Neural progenitor cell (in vitro differentiated cells): ENCODE measurements at regions not wholly inside any gene's neighbourhood (a gene's known extent, or its start where the extent isn't known, plus 50 kb on each side); places are given as distances from the start of the nearest gene placed in this dataset.
"Not testable (repeated sequence)": the region's sequence is repeated elsewhere in the genome, so short reads cannot be mapped to it uniquely, and the experiment has no call there.

Experiments used
- DNase-seq: peaks from one replicate; pipeline ENCODE4 v3.0.0-alpha.2; 2016; ENCODE audit warnings: low spot score
- H2AFZ ChIP-seq: fragments of 200-600 bp; sonication (generic); replicated peaks from 2 replicates; pipeline ENCODE4 v1.6.1; 2016; ENCODE audit warnings: antibody characterized with exemption
- H3F3A ChIP-seq: fragments of 200-600 bp; sonication (generic); 2 replicates; pipeline ENCODE4 v1.6.1; 2016; ENCODE audit warnings: antibody characterized with exemption, low read depth
- H3K27ac ChIP-seq: fragments of 200-600 bp; sonication (generic); 2 replicates; pipeline ENCODE4 v1.5.1; 2016; ENCODE audit warnings: mild to moderate bottlenecking
- H3K27me3 ChIP-seq: fragments of 200-600 bp; sonication (generic); 2 replicates; pipeline ENCODE4 v1.6.1; 2016; ENCODE audit warnings: mild to moderate bottlenecking, moderate library complexity
- H3K36me3 ChIP-seq: fragments of 200-600 bp; sonication (generic); 2 replicates; pipeline ENCODE4 v1.5.1; 2016
- H3K4me1 ChIP-seq: fragments of 200-600 bp; sonication (generic); 2 replicates; pipeline ENCODE4 v1.6.1; 2016; ENCODE audit warnings: mixed run types
- H3K4me2 ChIP-seq: fragments of 200-600 bp; sonication (generic); 2 replicates; pipeline ENCODE4 v1.6.1; 2016
- H3K4me3 ChIP-seq: fragments of 200-600 bp; sonication (generic); 2 replicates; pipeline ENCODE4 v1.5.1; 2016
- H3K79me2 ChIP-seq: fragments of 200-600 bp; sonication (generic); 2 replicates; pipeline ENCODE4 v1.6.1; 2016; ENCODE audit warnings: low read depth
- H3K9ac ChIP-seq: fragments of 200-600 bp; sonication (generic); 2 replicates; pipeline ENCODE4 v1.6.1; 2016
- H3K9me3 ChIP-seq: fragments of 200-600 bp; sonication (generic); 2 replicates; pipeline ENCODE4 v1.5.1; 2016; ENCODE audit warnings: low read depth
- H4K20me1 ChIP-seq: fragments of 200-600 bp; sonication (generic); 2 replicates; pipeline ENCODE4 v1.6.1; 2016; ENCODE audit warnings: low read depth
- H3K27ac Mint-ChIP-seq: 3 replicates; pipeline ENCODE4 v1.8.0; 2021; ENCODE audit warnings: mixed read lengths
- H3K27me3 Mint-ChIP-seq: 2 replicates; pipeline ENCODE4 v1.8.0; 2022; ENCODE audit warnings: low read depth, mild to moderate bottlenecking, inconsistent platforms, moderate library complexity, mixed read lengths; ENCODE audit not compliant: insufficient read depth
- H3K36me3 Mint-ChIP-seq: 3 replicates; pipeline ENCODE4 v1.8.0; 2021; ENCODE audit warnings: mixed read lengths
- H3K4me1 Mint-ChIP-seq: 3 replicates; pipeline ENCODE4 v1.8.0; 2021; ENCODE audit warnings: mixed read lengths
- H3K4me3 Mint-ChIP-seq: 3 replicates; pipeline ENCODE4 v1.8.0; 2021; ENCODE audit warnings: mild to moderate bottlenecking, moderate library complexity, mixed read lengths
- H3K9me3 Mint-ChIP-seq: 3 replicates; pipeline ENCODE4 v1.8.0; 2020; ENCODE audit warnings: mixed read lengths
- EZH2 ChIP-seq: fragments of 200-600 bp; sonication (generic); IDR thresholded peaks from 2 replicates; pipeline ENCODE4 v1.6.1; 2017; ENCODE audit warnings: antibody characterized with exemption, mild to moderate bottlenecking, moderate library complexity
- EZH2phosphoT487 ChIP-seq: fragments of 200-600 bp; sonication (generic); IDR thresholded peaks from 2 replicates; pipeline ENCODE4 v1.6.1; 2017; ENCODE audit warnings: antibody characterized with exemption
- TF ChIP-seq, protein P1 (sequence below): fragments of 200-600 bp; sonication (generic); IDR thresholded peaks from 2 replicates; pipeline ENCODE4 v1.5.1; 2017; ENCODE audit warnings: antibody characterized with exemption, mild to moderate bottlenecking

DNA sequence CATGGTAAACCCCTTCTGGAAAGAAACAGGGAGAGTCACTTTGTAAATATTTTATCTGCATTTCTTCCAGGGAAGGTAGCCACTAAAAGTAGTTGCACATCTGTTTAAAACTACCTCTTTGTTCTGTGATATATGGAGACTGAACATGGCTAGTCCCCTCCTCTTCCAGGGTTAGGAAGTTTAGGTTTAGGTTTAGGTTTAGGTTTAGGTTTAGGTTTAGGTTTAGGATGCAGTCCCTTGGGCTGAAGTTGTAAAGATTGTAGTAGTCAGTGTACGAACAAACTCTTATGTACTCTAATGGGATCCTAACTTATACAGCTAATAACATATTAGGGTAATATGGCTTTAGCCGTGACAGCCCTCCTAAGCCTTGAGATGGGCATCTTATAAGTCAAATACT, 880.2 kb upstream of the TMEFF2 start:
- H3K36me3 Mint-ChIP-seq, result peaks cover 3% of the 10 kb centered on the region
- H2AFZ ChIP-seq, result no peak overlapping the region
- H3K4me3 ChIP-seq, result no peak overlapping the region
- no peaks in the 10 kb centered on the region for H3K4me1 ChIP-seq
- DNase-seq, result no peak
- no peak for TF ChIP-seq EZH2phosphoT487
- H3K27ac Mint-ChIP-seq, result no peak overlapping the region
- H3K4me1 Mint-ChIP-seq, result no peaks in the 10 kb centered on the region
- H3K27ac ChIP-seq, result no peak overlapping the region
- no peaks in the 10 kb centered on the region for H3K9me3 ChIP-seq
- H3F3A ChIP-seq, result no peaks in the 10 kb centered on the region
- no peaks in the 10 kb centered on the region for H3K36me3 ChIP-seq
- H3K9ac ChIP-seq, result no peak overlapping the region
- no peak overlapping the region for H3K4me3 Mint-ChIP-seq
- H4K20me1 ChIP-seq, result no peaks in the 10 kb centered on the region
- peaks cover 8% of the 10 kb centered on the region for H3K9me3 Mint-ChIP-seq
- H3K79me2 ChIP-seq, result no peaks in the 10 kb centered on the region
- no peaks in the 10 kb centered on the region for H3K27me3 Mint-ChIP-seq
- no peak overlapping the region for H3K4me2 ChIP-seq
- H3K27me3 ChIP-seq, result no peaks in the 10 kb centered on the region

DNA sequence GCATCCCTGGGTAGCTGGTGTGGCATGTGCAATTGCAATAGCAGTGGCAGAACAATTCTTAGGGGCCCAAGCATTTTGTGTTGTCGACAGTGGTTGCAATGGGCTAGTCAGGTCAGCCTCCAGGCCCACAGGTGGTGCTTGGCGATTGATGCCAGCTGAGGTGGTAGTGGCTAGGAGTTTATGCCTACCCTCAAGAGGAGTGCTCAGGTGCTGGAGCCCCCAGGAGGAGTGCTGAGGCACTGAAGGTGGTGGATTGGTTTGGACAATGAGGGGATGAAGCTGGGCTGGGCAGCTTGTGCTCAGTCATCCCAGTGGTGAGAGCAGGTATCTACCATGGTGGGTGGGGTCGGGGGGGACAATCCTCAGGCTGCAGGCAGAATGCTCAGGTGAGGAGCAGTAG, 877.9 kb upstream of the TMEFF2 start:
- Mint-ChIP-seq H3K27me3 (no peaks in the 10 kb centered on the region), H3K4me1 (no peaks in the 10 kb centered on the region), H3K9me3 (peaks cover 10% of the 10 kb centered on the region), H3K36me3 (peaks cover 3% of the 10 kb centered on the region), H3K4me3 (no peak overlapping the region), H3K27ac (no peak overlapping the region)
- TF ChIP-seq EZH2 (no peak), EZH2phosphoT487 (no peak)
- TF ChIP-seq, protein P1, sequence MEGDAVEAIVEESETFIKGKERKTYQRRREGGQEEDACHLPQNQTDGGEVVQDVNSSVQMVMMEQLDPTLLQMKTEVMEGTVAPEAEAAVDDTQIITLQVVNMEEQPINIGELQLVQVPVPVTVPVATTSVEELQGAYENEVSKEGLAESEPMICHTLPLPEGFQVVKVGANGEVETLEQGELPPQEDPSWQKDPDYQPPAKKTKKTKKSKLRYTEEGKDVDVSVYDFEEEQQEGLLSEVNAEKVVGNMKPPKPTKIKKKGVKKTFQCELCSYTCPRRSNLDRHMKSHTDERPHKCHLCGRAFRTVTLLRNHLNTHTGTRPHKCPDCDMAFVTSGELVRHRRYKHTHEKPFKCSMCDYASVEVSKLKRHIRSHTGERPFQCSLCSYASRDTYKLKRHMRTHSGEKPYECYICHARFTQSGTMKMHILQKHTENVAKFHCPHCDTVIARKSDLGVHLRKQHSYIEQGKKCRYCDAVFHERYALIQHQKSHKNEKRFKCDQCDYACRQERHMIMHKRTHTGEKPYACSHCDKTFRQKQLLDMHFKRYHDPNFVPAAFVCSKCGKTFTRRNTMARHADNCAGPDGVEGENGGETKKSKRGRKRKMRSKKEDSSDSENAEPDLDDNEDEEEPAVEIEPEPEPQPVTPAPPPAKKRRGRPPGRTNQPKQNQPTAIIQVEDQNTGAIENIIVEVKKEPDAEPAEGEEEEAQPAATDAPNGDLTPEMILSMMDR, result no peak
- no peaks in the 10 kb centered on the region for H3K27me3 ChIP-seq
- H3K27ac ChIP-seq, result no peak overlapping the region
- no peaks in the 10 kb centered on the region for H3K4me1 ChIP-seq
- no peak overlapping the region for H3K9ac ChIP-seq
- no peaks in the 10 kb centered on the region for H3F3A ChIP-seq
- H2AFZ ChIP-seq, result no peak overlapping the region
- no peak overlapping the region for H3K4me3 ChIP-seq
- DNase-seq, result no peak
- no peak overlapping the region for H3K4me2 ChIP-seq
- no peaks in the 10 kb centered on the region for H3K36me3 ChIP-seq
- no peaks in the 10 kb centered on the region for H3K9me3 ChIP-seq
- no peaks in the 10 kb centered on the region for H3K79me2 ChIP-seq
- H4K20me1 ChIP-seq, result no peaks in the 10 kb centered on the region

DNA sequence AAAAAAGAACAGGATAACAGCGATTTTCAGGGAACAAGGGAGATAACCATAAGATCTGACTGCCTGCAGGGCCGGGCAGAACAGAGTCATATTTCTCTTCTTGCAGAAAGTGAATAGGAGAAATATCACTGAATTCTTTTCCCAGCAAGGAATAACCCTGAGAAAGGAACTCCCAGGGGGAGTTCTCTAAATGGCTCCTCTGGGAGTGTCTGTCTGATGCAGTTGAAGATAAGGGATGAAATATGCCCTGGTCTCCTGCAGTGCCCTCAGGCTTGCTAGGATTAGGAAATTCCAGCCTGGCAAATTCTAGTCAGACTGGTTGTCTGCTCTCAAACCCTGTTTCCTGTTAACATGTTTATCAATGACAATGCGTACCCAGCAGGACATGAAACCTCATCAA, 830.8 kb upstream of the TMEFF2 start:
- H3K4me1 Mint-ChIP-seq, H3K27ac ChIP-seq, H3K4me3 Mint-ChIP-seq, H3F3A ChIP-seq, H3K36me3 ChIP-seq, H3K27ac Mint-ChIP-seq, H4K20me1 ChIP-seq, H3K27me3 Mint-ChIP-seq, H2AFZ ChIP-seq, H3K36me3 Mint-ChIP-seq, DNase-seq, H3K4me1 ChIP-seq, H3K27me3 ChIP-seq, H3K4me2 ChIP-seq, H3K9ac ChIP-seq, H3K9me3 ChIP-seq, H3K79me2 ChIP-seq, H3K4me3 ChIP-seq: not testable (repeated sequence)
- peaks cover 28% of the 10 kb centered on the region for H3K9me3 Mint-ChIP-seq

DNA sequence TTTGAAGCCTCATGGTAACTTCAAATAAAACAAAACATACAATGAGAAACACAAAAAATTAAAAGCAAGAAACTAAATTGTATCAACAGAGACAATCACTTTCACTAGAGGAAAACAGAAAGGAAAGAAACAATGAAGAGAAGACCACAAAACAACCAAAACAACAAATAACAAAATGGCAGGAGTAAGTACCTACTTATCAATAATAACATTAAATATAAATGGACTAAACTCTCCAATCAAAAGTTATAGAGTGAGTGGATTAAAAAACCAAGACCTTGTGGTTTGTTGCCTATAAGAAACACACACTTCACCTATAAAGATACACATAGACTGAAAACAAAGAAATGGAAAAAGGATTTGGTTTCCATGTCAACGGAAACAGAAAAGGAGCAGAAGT, 830.1 kb upstream of the TMEFF2 start:
- Mint-ChIP-seq H3K9me3 (peaks cover 28% of the 10 kb centered on the region), H3K36me3 (peaks cover 4% of the 10 kb centered on the region), H3K4me3 (no peak overlapping the region), H3K27me3 (no peaks in the 10 kb centered on the region), H3K27ac (no peak overlapping the region), H3K4me1 (peaks cover 3% of the 10 kb centered on the region)
- no peak overlapping the region for H3K4me2 ChIP-seq
- no peaks in the 10 kb centered on the region for H3K27me3 ChIP-seq
- H2AFZ ChIP-seq, result no peak overlapping the region
- no peaks in the 10 kb centered on the region for H3F3A ChIP-seq
- no peaks in the 10 kb centered on the region for H3K79me2 ChIP-seq
- no peak for DNase-seq
- TF ChIP-seq EZH2 (no peak), EZH2phosphoT487 (no peak)
- TF ChIP-seq, protein P1, result no peak
- H3K27ac ChIP-seq, result no peak overlapping the region
- no peaks in the 10 kb centered on the region for H4K20me1 ChIP-seq
- no peak overlapping the region for H3K9ac ChIP-seq
- no peaks in the 10 kb centered on the region for H3K36me3 ChIP-seq
- no peak overlapping the region for H3K4me3 ChIP-seq
- H3K9me3 ChIP-seq, result no peaks in the 10 kb centered on the region
- H3K4me1 ChIP-seq, result no peaks in the 10 kb centered on the region
